HCT116 (cell line): ENCODE measurements at regions not wholly inside any gene's neighbourhood (a gene's known extent, or its start where the extent isn't known, plus 50 kb on each side); places are given as distances from the start of the nearest gene placed in this dataset.
A peak's percentile ranks its signal among the peaks of the same experiment; 100 is the strongest.

Source experiments
- ATAC-seq: fragments of 200-7000 bp; cut with Tn5 transposase; 2 replicates; pipeline ENCODE4 v1.9.1; 2020; ENCODE audit warnings: mild to moderate bottlenecking, moderate library complexity
- BruUV-seq: library from RNA; stranded (reverse); fragments of 400-500 nt; replicated peaks from 2 replicates; lab custom pipeline; 2021; lab: Mats Ljungman, UMichigan
- CTCF ChIA-PET: fragments of 300-600 bp; sonication (Branson Sonifier 250); formaldehyde crosslinking; loops from one replicate; lab custom pipeline; 2021; ENCODE audit warnings: antibody characterized with exemption; lab: Charles Lee
- POLR2A ChIA-PET: fragments of 300-600, 350-600 bp; sonication (Branson Sonifier 250); formaldehyde crosslinking; loops from one replicate; lab custom pipeline; 2021; ENCODE audit warnings: antibody characterized with exemption; lab: Charles Lee
- RAD21 ChIA-PET, 2 experiments: fragments of 300-600 bp; sonication (Branson Sonifier 250); formaldehyde crosslinking; loops; one replicate each; lab custom pipeline; 2023; ENCODE audit warnings: low total read pairs in 2 of 2; ENCODE audit not compliant: uncharacterized antibody in 2 of 2, unreplicated experiment in 2 of 2, low non-redundant PET in 1 of 2; lab: Charles Lee
- DNase-seq: peaks from one replicate; pipeline ENCODE4 v3.0.0-alpha.2; 2010; ENCODE audit warnings: low read depth, low spot score
- H2AFZ ChIP-seq: fragments of 200-600 bp; shearing (Covaris generic), sonication (generic); 2 replicates; pipeline ENCODE4 v1.6.1; 2017; ENCODE audit warnings: low read depth, mixed run types, mixed read lengths, antibody characterized with exemption, low read length; ENCODE audit not compliant: poor library complexity, severe bottlenecking
- H3K27ac ChIP-seq: 2 replicates; pipeline ENCODE4 v1.5.1; 2012; ENCODE audit warnings: low read depth, low read length
- H3K27me3 ChIP-seq: fragments of 200-600 bp; sonication (generic); 2 replicates; pipeline ENCODE4 v1.6.1; 2016; ENCODE audit warnings: mixed run types, low read length, mixed read lengths; ENCODE audit not compliant: insufficient read depth
- H3K36me3 ChIP-seq, 2 experiments: fragments of 200-500 bp in 1 of 2; fragments of 200-600 bp in 1 of 2; sonication (Bioruptor generic) in 1 of 2; sonication (generic) in 1 of 2; 2 replicates each; pipeline versions ENCODE4 v1.5.1 to v1.6.1; 2014 to 2016; ENCODE audit warnings: low read length in 2 of 2, inconsistent platforms in 1 of 2, mixed read lengths in 1 of 2, mixed run types in 1 of 2; ENCODE audit not compliant: insufficient read depth in 2 of 2, control insufficient read depth in 1 of 2
- H3K4me1 ChIP-seq, 2 experiments: fragments of 200-600 bp in 1 of 2; sonication (generic) in 1 of 2; 2 replicates each; pipeline versions ENCODE4 v1.5.1 to v1.6.1; 2012 to 2017; ENCODE audit warnings: low read length in 2 of 2, inconsistent platforms in 1 of 2, mild to moderate bottlenecking in 1 of 2, mixed read lengths in 1 of 2, mixed run types in 1 of 2, moderate library complexity in 1 of 2; ENCODE audit not compliant: insufficient read depth in 2 of 2, control insufficient read depth in 1 of 2
- H3K4me2 ChIP-seq: fragments of 200-600 bp; sonication (generic); 2 replicates; pipeline ENCODE4 v1.6.1; 2017; ENCODE audit warnings: mixed run types, low read length, mixed read lengths
- H3K4me3 ChIP-seq, 2 experiments: fragments of 200-600 bp in 1 of 2; sonication (generic) in 1 of 2; replicated peaks in 1 of 2; 2 replicates each; pipeline ENCODE4 v1.5.1; 2011 to 2016; ENCODE audit warnings: low read length in 2 of 2, control low read depth in 1 of 2, low read depth in 1 of 2, mild to moderate bottlenecking in 1 of 2, mixed read lengths in 1 of 2, mixed run types in 1 of 2
- H3K79me2 ChIP-seq: fragments of 200-600 bp; sonication (generic); 2 replicates; pipeline ENCODE4 v1.6.1; 2017; ENCODE audit warnings: mild to moderate bottlenecking, mixed run types, low read length, moderate library complexity, mixed read lengths; ENCODE audit not compliant: insufficient read depth
- H3K9ac ChIP-seq: fragments of 200-600 bp; sonication (generic); 2 replicates; pipeline ENCODE4 v1.6.1; 2016; ENCODE audit warnings: low read length, mixed read lengths
- H3K9me2 ChIP-seq: fragments of 200-600 bp; sonication (generic), shearing (Covaris generic); 2 replicates; pipeline ENCODE4 v1.6.1; 2017; ENCODE audit warnings: mixed run types, mild to moderate bottlenecking, moderate library complexity; ENCODE audit not compliant: insufficient read depth
- H3K9me3 ChIP-seq, 2 experiments: fragments of 200-500 bp in 1 of 2; fragments of 200-600 bp in 1 of 2; sonication (Bioruptor generic) in 1 of 2; sonication (generic) in 1 of 2; 2 replicates each; pipeline ENCODE4 v1.6.1; 2014 to 2017; ENCODE audit warnings: low read length in 2 of 2, mixed read lengths in 2 of 2, inconsistent platforms in 1 of 2, low read depth in 1 of 2, mild to moderate bottlenecking in 1 of 2, mixed run types in 1 of 2, moderate library complexity in 1 of 2; ENCODE audit not compliant: control insufficient read depth in 1 of 2, insufficient read depth in 1 of 2
- H4K20me1 ChIP-seq: fragments of 200-600 bp; sonication (generic), shearing (Covaris generic); 2 replicates; pipeline ENCODE4 v1.6.1; 2017; ENCODE audit warnings: mixed run types, mild to moderate bottlenecking, moderate library complexity; ENCODE audit not compliant: insufficient read depth
- ATF3 ChIP-seq: IDR thresholded peaks from 2 replicates; pipeline ENCODE4 v1.6.1; 2012
- CBX3 ChIP-seq: IDR thresholded peaks from 2 replicates; pipeline ENCODE4 v1.6.1; 2012; ENCODE audit warnings: low read depth
- CEBPB ChIP-seq: IDR thresholded peaks from 2 replicates; pipeline ENCODE4 v1.6.1; 2012; ENCODE audit warnings: low read depth
- EZH2 ChIP-seq: fragments of 200-600 bp; sonication (generic); IDR thresholded peaks from 2 replicates; pipeline ENCODE4 v1.6.1; 2017; ENCODE audit warnings: antibody characterized with exemption, mixed run types
- EZH2phosphoT487 ChIP-seq: fragments of 200-600 bp; IDR thresholded peaks from 2 replicates; pipeline ENCODE4 v1.6.1; 2018; ENCODE audit warnings: antibody characterized with exemption, borderline replicate concordance
- FOSL1 ChIP-seq: IDR thresholded peaks from 2 replicates; pipeline ENCODE4 v1.6.1; 2012; ENCODE audit warnings: low read depth
- RAD21 ChIP-seq: IDR thresholded peaks from 2 replicates; pipeline ENCODE4 v1.6.1; 2012; ENCODE audit warnings: low read depth, mild to moderate bottlenecking
- SIN3A ChIP-seq: IDR thresholded peaks from 2 replicates; pipeline ENCODE4 v1.6.1; 2012; ENCODE audit warnings: low read depth
- SRF ChIP-seq: IDR thresholded peaks from 2 replicates; pipeline ENCODE4 v1.6.1; 2012; ENCODE audit warnings: low read depth
- YY1 ChIP-seq: IDR thresholded peaks from 2 replicates; pipeline ENCODE4 v1.6.1; 2011; ENCODE audit warnings: low read length, low read depth, moderate library complexity, mild to moderate bottlenecking; ENCODE audit not compliant: insufficient replicate concordance; ENCODE audit errors: extremely low read depth
- ZNF274 ChIP-seq: fragments of 200-500 bp; sonication (Bioruptor generic); IDR thresholded peaks from 2 replicates; pipeline ENCODE4 v1.6.1; 2014; ENCODE audit warnings: mild to moderate bottlenecking, low read depth, low read length, inconsistent platforms
- intact Hi-C: fragments of 100-400 bp; cut with micrococcal nuclease; formaldehyde crosslinking; loops from 2 replicates; pipeline ENCODE4 v1.10.0; 2022

- POLR2A ChIA-PET: no interaction called here
- no peak overlapping the region for H2AFZ ChIP-seq
- no peaks in the 10 kb centered on the region for H3K36me3 ChIP-seq
- BruUV-seq: no TSS peak
- TF ChIP-seq SIN3A: no peak
- TF ChIP-seq CEBPB: no peak
- TF ChIP-seq ZNF274: no peak
- TF ChIP-seq YY1: no peak
- TF ChIP-seq FOSL1: no peak
- no peak for TF ChIP-seq EZH2
- TF ChIP-seq CBX3: no peak
- no peak for TF ChIP-seq RAD21
- H3K9me2 ChIP-seq: no peaks in the 10 kb centered on the region
- CTCF ChIA-PET: interaction anchor here (2.0 kb wide), 1 partner anchor 13 kb away, joined by 7 read pairs; no protein-coding TSS in a partner anchor
- H3K27ac ChIP-seq: no peak overlapping the region
- H3K9me3 ChIP-seq: no peaks in the 10 kb centered on the region
- no peak overlapping the region for H3K4me3 ChIP-seq
- no peak overlapping the region for H3K4me2 ChIP-seq
- no peaks in the 10 kb centered on the region for H4K20me1 ChIP-seq
- H3K27me3 ChIP-seq: no peaks in the 10 kb centered on the region
- H3K4me1 ChIP-seq: peaks cover 11 to 20% of the 10 kb centered on the region in 2 experiments
- intact Hi-C loops: no loop called here
- H3K79me2 ChIP-seq: no peaks in the 10 kb centered on the region
- ATAC-seq: no peak
- no peak for DNase-seq
- RAD21 ChIA-PET: no interaction called here
- H3K9ac ChIP-seq: no peak overlapping the region
Observed at GRCh38 chrX:69107231-69107739, 58.0 kb downstream of the PJA1 start.

- intact Hi-C loops: no loop called here
Observed at GRCh38 chrX:69104756-69105434, 60.4 kb downstream of the PJA1 start.

More at GRCh38 chrX:69104756-69105434, 60.4 kb downstream of the PJA1 start:
- ATAC-seq: peak; percentile 36; the same call in 1 of the 2 replicates
- no peak overlapping the region for H3K4me3 ChIP-seq
- H3K9ac ChIP-seq: no peak overlapping the region
- H3K27ac ChIP-seq: no peak overlapping the region
- no peak overlapping the region for H2AFZ ChIP-seq
- TF ChIP-seq SRF (no peak), RAD21 (no peak), EZH2phosphoT487 (no peak), ATF3 (no peak)
- no peaks in the 10 kb centered on the region for H3K9me2 ChIP-seq
- CTCF ChIA-PET: no interaction called here
- peaks cover 7 to 16% of the 10 kb centered on the region in 2 experiments for H3K4me1 ChIP-seq
- no peak for DNase-seq
- H3K79me2 ChIP-seq: no peaks in the 10 kb centered on the region
- H3K27me3 ChIP-seq: no peaks in the 10 kb centered on the region
- no TSS peak for BruUV-seq
- POLR2A ChIA-PET: no interaction called here
- H3K9me3 ChIP-seq: no peaks in the 10 kb centered on the region
- RAD21 ChIA-PET: no interaction called here
- no peak overlapping the region for H3K4me2 ChIP-seq
- H4K20me1 ChIP-seq: no peaks in the 10 kb centered on the region
- H3K36me3 ChIP-seq: no peaks in the 10 kb centered on the region
